ENCODE measurements at regions not wholly inside any gene's neighbourhood (a gene's known extent, or its start where the extent isn't known, plus 50 kb on each side); places are given as distances from the start of the nearest gene placed in this dataset.
A peak's percentile ranks its signal among the peaks of the same experiment; 100 is the strongest.

DNA sequence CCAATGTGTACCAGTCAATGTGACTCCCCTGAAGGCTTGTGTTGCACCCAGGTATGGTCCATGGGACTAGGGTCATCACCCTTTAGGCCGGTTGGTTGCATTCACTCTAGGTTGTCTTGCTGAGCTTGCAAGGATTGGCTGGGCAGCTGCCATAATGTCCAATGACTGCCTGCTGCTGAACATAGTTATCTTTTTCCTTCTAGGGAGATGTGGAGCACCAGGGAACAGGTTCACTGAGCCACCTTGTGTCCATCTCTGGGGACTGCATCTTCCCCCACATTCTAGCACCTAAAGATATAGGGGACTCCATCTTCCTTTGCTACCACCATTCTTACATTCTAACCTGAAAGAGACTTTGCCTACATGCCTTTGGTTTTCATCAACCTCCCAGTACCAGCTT, 580.4 kb upstream of the TBL1XR1 start (continued):
- no peak for TF ChIP-seq TOPORS (CRISPR knock-in tag; IDR thresholded peaks at IDR 0.05)
- TF ChIP-seq NFATC3 (CRISPR knock-in tag; IDR thresholded peaks at IDR 0.05): no peak
- no peak for TF ChIP-seq POLR2G (IDR thresholded peaks at IDR 0.05; ENCODE audit: low read depth, low read length)
- TF ChIP-seq STAT5B (CRISPR knock-in tag; IDR thresholded peaks at IDR 0.05): no peak
- TF ChIP-seq ZKSCAN1 (IDR thresholded peaks at IDR 0.05; ENCODE audit: low read length): no peak
- TF ChIP-seq, protein P1, sequence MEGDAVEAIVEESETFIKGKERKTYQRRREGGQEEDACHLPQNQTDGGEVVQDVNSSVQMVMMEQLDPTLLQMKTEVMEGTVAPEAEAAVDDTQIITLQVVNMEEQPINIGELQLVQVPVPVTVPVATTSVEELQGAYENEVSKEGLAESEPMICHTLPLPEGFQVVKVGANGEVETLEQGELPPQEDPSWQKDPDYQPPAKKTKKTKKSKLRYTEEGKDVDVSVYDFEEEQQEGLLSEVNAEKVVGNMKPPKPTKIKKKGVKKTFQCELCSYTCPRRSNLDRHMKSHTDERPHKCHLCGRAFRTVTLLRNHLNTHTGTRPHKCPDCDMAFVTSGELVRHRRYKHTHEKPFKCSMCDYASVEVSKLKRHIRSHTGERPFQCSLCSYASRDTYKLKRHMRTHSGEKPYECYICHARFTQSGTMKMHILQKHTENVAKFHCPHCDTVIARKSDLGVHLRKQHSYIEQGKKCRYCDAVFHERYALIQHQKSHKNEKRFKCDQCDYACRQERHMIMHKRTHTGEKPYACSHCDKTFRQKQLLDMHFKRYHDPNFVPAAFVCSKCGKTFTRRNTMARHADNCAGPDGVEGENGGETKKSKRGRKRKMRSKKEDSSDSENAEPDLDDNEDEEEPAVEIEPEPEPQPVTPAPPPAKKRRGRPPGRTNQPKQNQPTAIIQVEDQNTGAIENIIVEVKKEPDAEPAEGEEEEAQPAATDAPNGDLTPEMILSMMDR (CRISPR knock-in tag; IDR thresholded peaks at IDR 0.05): peak; percentile 81
- TF ChIP-seq SRY (CRISPR knock-in tag; IDR thresholded peaks at IDR 0.05): no peak
- no peak for TF ChIP-seq TCF12 (IDR thresholded peaks at IDR 0.05)
- no peak for TF ChIP-seq TCF12 (CRISPR knock-in tag; IDR thresholded peaks at IDR 0.05)
- TF ChIP-seq NFYB (CRISPR knock-in tag; IDR thresholded peaks at IDR 0.05): 0 out of 2 replicates have a peak, but pooled peaks have one; percentile 30
- TF ChIP-seq ISL2 (CRISPR knock-in tag; IDR thresholded peaks at IDR 0.05): no peak
- TF ChIP-seq GATA4 (IDR thresholded peaks at IDR 0.05; ENCODE audit: borderline replicate concordance, low read depth): no peak
- peak; percentile 34; the same call in 1 of the 2 replicates for TF ChIP-seq GATAD2A (CRISPR knock-in tag; IDR thresholded peaks at IDR 0.05)
- no peak for TF ChIP-seq TEAD3 (CRISPR knock-in tag; optimal IDR thresholded peaks at IDR 0.05; ENCODE audit: borderline replicate concordance)
- TF ChIP-seq ZNF7 (CRISPR knock-in tag; IDR thresholded peaks at IDR 0.05): no peak
- TF ChIP-seq MTF1 (CRISPR knock-in tag; IDR thresholded peaks at IDR 0.05): no peak
- no peak for TF ChIP-seq ZFP37 (CRISPR knock-in tag; IDR thresholded peaks at IDR 0.05; ENCODE audit: borderline replicate concordance)
- TF ChIP-seq CREM (IDR thresholded peaks at IDR 0.05): no peak
- no peak for TF ChIP-seq CREM (CRISPR knock-in tag; IDR thresholded peaks at IDR 0.05)
- TF ChIP-seq CEBPG (CRISPR knock-in tag; IDR thresholded peaks at IDR 0.05): no peak
- TF ChIP-seq ZNF350 (CRISPR knock-in tag; IDR thresholded peaks at IDR 0.05; ENCODE audit: borderline replicate concordance, low read depth): no peak
- TF ChIP-seq RFX1 (IDR thresholded peaks at IDR 0.05): no peak
- TF ChIP-seq ZC3H13 (CRISPR knock-in tag; IDR thresholded peaks at IDR 0.05): no peak
- no peak for TF ChIP-seq POLR2A (IDR thresholded peaks at IDR 0.05; ENCODE audit: insufficient read depth in 1 of 2, low read depth in 2 of 2, low read length in 2 of 2)
- no peak for TF ChIP-seq HCFC1 (IDR thresholded peaks at IDR 0.05; ENCODE audit: low read depth, low read length)
- TF ChIP-seq ZNF644 (CRISPR knock-in tag; IDR thresholded peaks at IDR 0.05; ENCODE audit: low read depth): 0 out of 2 replicates have a peak, but pooled peaks have one; percentile 14
- no peak for TF ChIP-seq HNRNPLL (IDR thresholded peaks at IDR 0.05; ENCODE audit: low read depth, low read length, poor library complexity, severe bottlenecking)
- TF ChIP-seq UBTF (CRISPR knock-in tag; IDR thresholded peaks at IDR 0.05): no peak
- no peak for TF ChIP-seq HMGXB3 (CRISPR knock-in tag; IDR thresholded peaks at IDR 0.05; ENCODE audit: borderline replicate concordance)
